NCI-H128 (cell line): ENCODE measurements at regions not wholly inside any gene's neighbourhood (a gene's known extent, or its start where the extent isn't known, plus 50 kb on each side); places are given as distances from the start of the nearest gene placed in this dataset.
"Not testable (repeated sequence)": the region's sequence is repeated elsewhere in the genome, so short reads cannot be mapped to it uniquely, and the experiment has no call there.

Experiments used
- DNase-seq: peaks from one replicate; lab custom pipeline; 2025; ENCODE audit not compliant: unreplicated experiment; lab: John Stamatoyannopoulos, UW

DNA sequence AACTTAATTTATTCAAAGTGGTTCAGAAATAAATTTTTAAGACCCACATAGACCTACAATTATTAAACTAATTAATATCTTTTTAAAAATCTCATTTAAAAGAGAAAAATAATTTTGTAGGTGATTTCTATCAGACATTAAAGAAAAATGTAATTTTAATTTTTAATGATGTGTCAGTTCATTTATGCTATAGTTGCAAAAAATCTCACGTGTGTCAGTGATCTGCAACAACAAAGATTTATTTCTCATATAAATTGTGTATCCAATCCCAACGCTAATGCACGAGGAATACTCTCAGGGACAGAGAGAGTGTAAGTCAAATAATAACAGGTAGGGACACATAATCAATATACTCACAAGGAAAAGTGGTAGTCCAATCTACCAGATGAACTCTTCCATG lies 456.6 kb upstream of the CCDC54 start:
- no peak for DNase-seq

DNA sequence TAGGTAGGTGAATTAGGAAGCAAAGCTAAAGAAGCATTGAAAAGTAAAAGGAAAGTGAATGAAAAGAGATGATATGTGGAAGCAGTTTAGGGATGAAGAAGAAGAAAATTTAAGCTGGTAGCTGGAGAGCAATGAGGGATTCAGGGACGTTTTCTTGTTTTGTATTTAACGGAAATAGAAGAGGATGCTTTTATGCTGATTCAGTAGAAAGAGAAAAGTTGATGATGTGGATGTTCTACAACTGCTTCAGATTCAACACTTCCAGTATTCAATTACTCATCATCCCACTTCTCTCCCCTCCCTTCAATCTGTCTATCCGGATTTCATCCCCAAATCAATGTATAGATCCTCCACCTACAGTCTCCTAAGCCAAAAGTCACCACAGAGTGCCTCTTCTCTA lies 448.2 kb upstream of the CCDC54 start:
- DNase-seq: no peak

DNA sequence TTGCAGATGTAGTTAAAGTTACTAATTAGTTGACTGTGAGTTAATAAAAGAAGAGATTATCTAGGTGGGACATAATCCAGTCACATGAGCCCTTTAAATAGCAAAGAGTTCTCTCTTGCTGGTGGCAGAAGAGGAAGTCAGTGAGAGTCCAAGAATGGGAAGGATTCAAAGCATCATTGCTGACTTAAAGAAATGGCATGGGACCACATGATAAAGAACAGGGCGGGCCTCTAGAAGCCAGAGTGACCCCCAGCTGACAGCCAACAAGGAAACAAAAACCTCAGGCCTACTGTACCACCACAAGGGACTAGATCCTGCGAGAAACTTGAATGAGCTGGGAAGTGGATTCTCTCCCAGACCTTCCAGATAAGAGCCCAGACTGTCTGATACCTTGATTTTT lies 447.2 kb upstream of the CCDC54 start:
- no peak for DNase-seq

DNA sequence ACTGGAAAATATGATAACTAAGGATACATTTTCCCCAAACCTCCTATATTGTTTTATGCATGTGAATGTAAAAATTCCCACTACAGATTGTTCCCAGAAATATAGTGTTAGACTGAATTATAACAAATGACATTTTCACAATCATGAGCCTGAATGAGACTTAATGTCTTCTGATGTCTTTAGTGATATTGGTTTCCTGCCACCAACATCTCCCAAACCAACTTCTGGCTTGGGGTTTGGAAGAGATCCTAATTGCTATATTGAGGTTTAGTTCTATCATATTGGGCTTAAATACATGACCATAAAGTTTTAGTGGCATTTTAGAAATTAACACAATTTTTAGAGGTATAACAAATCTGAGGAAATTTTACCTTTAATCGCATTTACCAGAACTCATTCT lies 445.3 kb upstream of the CCDC54 start:
- DNase-seq: no peak

DNA sequence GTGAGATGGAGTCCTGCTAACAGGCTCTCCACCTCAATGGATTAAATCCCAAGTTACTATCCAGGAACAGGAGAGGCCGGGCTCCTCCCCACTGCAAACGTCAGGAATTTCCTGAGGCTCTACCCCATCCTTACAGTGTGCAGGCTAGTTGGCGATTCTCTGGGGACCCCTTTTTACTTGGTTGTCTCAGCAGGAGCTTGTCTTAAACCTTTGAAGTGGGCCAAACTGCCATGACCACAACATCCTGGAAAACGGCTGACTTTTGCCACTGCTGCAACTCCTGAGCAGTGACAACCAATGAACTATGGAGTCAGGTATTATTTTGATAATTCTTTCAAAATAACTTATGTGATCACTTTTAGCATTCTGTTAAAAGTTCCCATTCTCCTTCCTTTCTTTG lies 440.9 kb upstream of the CCDC54 start:
- DNase-seq: no peak

DNA sequence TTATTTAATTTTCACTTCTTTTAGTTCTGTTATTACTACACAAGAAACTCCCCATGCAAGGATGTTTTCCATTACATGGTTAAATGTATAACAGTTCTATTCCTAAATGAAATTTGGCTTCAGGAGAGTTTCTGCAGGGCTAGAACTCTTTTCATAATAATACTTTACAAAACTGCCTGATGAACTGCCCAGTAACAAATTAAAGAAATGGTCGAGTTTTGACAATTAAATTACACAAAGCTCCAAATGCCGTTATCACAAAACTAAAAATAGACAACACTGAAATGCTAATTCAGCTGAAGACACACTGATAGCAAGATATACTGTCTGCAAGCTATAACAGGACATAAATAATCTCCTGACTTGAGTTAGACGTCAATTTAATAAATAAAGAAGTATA lies 435.2 kb upstream of the CCDC54 start:
- DNase-seq: no peak

DNA sequence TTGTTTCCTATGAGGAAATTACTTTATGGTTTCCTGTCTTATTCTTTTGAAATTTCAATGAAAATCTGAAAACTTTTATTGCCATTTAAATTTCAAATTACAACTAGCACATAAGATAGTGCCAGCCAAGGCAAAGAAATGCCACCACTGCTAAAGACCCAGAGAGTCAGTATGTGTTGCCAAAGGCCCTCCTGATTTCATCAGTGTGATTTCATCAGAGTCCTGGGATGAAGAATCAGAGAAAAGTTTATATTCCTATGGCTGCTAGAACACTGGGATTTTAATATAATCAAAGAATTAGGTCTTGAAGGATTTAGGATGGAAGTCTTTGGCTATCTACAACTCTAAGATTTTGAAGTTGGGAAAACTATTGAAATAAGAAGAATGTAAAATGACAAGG lies 434.2 kb upstream of the CCDC54 start:
- no peak for DNase-seq

DNA sequence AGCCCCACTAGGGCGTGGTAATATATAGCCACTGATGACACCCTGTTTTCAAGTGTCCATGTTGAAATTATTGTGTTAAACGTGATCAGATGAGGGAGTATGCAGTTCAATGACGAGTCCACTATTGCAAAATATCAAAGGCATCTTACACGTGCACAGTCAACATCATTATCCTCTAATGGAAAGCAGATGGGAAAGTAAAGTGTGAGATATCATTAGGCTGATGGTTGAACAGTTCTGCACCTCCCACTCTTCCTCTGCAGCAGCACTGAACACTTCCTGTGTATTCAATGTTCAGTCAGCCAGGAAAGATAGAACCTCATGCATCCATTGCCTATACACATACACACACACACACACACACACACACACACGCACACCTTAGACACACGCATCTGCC lies 431.8 kb upstream of the CCDC54 start:
- no peak for DNase-seq

DNA sequence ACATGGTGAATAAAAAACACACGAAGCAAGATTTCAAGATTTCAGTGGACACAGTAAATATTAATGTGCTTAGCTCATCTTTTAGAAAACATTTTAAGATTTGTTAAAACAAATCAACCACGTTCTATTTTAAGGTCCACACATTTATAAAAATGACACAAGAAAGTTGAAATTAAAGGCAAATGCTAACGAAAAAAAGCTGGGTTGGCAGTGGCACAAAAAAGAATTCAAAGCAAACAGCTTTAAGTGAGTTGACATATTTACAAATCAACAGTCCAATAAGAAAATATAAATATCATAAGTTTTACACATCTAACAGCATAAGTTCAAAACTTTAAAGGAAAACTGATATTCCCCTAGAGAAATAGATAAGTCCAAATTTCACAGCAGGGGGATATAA lies 430.4 kb upstream of the CCDC54 start:
- DNase-seq: no peak

DNA sequence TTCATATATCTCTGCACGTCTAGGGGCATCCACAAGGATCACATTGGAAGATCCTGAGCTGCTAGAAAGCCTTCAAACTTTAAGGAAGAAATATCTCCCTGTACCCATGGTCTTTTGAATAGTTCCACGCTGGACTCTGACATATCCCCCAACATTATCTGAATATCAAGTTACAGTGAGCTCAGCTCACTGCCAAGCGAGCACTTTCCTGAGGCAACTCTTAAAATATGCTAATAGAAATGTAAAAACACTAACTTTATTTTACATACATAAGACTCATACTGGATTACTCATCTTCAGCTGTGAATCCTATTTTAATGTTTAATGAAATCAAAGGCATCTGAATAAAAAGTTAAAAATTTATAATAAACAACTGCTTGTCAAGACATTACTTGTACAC lies 420.2 kb upstream of the CCDC54 start:
- no peak for DNase-seq

DNA sequence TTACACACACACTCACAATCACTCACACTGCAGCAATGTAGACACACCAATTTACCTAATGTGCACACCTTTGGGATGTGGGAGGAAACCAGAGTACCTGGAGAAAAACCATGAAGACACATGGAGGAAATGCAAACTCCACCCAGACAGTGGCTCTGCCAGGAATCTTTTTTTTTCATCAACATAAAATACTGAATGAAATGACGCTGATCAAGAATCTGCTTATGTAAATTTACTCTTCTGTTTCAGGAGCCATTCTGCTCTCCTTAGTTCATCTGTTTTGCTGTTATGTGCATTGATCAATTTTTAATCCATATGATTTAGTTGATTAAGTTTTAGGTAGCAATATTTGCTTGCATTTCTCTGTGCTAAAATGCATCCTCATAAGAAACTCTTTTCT lies 414.2 kb upstream of the CCDC54 start:
- DNase-seq: no peak

DNA sequence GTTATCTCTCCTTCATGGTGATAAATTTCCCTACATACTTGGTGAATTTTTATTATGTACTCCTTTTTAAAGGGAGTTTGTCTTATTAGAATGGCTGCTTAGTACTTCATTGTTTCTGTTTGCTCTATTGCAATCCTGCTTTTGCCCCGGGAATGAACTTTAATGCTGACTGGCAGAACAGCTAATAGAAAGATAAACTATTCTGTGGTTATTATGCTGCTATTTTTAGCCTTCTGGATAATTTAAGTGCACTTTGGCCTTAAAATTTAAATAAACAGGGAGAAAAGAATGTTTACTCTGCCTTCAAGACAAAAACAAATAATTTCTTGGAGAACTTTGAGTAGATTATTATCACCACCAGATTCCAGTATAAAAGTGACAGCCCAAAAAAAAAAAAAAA lies 413.8 kb upstream of the CCDC54 start:
- no peak for DNase-seq

DNA sequence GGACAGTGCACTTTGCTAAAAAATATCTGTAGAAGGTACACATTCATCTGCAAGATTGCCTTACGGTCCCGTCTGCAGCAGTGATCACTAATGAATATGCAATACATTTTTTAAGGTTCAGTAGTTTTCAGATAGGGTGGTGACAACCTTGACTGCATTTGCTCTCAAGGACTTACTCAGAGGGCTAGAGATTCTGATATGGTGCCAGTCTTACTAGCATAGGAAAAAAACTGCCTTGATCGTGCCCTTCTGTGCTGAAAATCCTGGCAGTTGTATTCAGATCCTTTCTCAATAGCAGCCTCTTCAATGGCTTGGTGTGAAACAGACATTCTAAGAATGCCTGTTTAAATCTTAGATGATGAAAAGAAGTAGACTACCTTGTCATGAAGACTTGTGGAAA lies 411.9 kb upstream of the CCDC54 start:
- DNase-seq: no peak

DNA sequence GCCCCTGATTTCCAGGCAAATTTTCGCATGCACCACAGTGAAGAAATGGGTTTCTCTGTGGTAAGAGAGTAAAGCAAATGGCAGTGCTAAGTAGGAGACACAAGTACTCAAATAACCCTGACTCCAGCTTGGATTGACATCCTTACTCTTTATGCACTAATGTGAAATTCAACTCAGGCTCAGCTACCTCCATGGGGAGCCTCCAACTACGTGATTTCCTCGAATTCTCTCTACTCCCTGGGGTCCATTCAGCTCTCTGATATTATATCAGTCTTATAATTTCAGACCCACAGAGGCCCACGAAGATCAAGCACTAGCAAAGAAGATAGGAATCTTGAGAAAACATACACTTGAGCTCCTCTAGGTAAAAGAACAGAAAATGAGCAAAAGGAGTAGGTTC lies 407.6 kb upstream of the CCDC54 start:
- no peak for DNase-seq

DNA sequence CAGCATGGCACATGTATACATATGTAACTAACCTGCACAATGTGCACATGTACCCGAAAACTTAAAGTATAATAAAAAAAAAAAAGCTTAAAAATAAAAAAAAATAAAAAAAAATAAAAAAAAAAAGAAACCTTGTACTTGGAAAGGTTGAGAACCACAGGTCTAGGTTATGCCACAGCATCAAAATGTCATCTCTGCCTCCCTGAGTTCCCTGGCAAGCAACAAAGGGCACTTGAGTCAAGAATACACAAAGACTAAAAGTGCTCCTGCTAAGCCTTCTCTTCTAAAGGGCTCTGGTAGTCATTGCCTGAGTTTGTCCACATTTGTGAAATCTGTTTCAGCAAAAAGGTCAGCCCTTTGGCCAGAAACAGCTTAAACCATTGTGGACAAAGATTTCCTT lies 395.8 kb upstream of the CCDC54 start:
- no peak for DNase-seq

DNA sequence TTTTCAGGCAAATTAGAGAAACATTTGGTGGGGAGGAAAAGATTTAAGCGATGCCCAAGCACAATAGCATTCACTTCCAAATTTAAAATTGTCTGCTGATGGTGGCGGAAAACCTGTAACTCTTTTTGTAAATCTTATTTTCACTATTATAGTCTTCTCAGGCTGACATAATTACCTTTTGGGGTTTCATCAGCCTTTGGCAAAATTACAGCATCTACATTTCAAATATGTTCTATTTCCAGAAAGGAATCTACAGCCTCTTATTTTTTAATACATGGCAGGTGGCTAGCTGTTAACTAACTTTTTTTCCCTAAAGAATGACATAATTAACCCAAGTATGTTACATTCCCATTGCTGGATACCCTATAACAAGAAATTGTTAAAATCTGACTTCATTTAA lies 391.5 kb upstream of the CCDC54 start:
- DNase-seq: no peak

DNA sequence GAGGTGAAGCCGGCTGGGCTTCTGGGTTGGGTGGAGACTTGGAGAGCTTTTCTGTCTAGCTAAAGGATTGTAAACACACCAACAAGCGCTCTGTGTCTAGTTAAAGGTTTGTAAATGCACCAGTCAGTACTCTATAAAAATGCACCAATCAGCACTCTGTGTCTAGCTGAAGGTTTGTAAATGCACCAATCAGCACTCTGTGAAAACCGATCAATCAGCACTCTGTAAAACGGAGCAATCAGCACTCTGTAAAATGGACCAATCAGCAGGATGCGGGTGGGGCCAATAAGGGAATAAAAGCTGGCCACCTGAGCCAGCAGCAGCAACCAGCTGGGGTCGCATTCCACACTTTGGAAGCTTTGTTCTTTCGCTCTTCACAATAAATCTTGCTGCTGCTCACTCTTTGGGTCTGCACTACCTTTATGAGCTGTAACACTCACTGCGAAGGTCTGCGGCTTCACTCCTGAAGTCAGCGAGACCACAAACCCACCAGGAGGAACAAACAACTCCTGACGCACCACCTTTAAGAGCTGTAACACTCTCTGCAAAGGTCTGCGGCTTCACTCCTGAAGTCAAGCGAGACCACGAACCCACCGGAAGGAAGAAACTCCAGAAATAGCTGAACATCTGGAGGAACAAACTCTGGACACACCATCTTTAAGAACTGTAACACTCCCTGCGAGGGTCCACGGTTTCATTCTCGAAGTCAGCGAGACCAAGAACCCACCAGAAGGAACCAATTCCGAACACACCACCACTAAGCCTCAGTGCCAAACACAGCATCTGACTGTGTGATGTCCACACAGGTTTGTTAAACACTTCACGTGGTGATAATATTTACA lies 378.2 kb upstream of the CCDC54 start:
- DNase-seq: not testable (repeated sequence)

DNA sequence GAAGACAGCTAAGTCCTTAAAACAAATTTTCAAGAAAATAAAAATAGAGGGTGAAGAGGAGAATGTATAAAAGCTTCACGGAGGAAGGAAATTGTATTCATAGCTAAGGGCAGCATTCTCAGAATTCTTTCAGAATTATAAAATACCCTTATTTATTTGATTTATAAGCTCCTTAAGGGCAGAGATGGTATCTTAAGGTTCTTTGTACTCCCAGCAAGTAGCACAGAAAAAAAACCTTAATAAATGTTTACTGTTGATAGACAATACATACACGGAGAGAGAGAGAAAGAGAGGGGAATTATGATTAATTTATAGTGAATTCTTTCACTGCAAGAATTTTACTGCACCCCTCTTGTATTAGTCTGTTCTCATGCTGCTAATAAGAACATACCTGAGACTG lies 375.6 kb upstream of the CCDC54 start:
- no peak for DNase-seq

DNA sequence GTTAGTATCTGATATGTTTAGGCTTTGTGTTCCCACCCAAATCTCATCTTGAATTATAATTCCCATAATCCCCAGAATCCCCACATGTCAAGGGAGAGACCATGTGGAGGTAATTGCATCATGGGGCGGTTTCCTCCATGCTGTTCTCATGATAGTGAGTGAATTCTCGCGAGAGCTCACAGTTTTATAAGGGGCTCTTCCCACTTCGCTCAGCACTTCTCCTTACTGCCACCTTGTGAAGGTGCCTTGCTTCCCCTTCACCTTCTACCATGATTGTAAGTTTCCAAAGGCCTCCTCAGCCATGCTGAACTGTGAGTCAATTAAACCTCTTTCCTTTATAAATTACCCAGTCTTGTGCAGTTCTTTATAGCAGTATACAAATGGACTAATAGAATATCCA lies 371.9 kb upstream of the CCDC54 start:
- DNase-seq: not testable (repeated sequence)

DNA sequence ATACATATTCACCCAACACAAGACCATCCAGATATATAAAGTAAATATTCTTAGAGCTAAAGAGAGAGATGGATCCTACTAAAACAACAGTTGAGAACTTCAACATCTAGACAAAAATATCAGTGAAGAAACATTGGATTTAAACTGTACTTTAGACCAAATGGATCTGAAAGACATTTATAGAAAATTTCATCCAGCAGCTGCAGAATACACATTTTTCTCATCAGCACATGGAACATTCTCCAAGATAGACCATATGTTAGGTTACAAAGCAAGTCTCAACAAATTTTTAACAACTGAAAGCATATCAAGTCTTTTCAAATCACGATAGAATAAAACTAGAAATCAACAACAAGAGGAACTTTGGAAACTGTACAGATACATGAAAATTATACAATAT lies 369.0 kb upstream of the CCDC54 start:
- DNase-seq: no peak

DNA sequence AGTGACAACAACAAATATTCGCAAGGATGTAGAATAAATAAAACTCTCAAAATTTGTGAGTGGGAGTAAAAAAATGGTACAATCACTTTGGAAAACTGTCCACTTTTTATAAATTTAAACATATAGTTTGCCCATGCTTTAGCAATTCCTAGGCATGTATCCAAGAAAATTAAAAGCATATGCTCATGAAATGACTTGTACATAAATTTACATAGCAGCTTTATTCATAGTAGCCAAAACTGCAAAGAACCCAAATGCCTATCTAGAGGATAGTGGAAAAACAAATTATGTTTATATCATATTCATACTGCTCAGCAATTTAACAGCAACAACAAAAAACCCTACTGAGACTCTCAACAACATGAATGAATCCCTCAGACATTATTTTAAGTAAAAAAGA lies 363.6 kb upstream of the CCDC54 start:
- no peak for DNase-seq

DNA sequence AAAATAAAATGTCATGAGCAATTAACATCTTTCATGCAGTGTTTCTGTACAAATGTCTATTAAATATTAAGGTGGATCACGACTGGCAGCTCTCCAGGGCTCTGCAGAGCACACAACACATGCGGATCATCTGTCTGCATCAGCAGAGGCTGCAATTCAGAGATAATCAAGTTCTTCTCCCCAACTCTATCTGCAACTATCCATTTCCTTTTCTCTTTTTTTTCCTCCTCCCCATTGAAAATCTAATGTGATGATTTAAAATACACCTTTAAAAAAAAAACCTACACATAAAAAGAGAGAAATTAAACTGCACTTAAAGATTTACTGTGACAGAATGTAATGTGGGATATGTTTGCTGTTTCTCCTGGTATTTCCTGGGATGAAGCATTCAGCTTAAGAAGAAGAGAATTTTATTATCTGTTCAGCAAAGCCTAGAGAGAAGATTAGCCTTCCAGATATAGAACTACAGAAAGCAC lies 352.6 kb upstream of the CCDC54 start:
- no peak for DNase-seq

DNA sequence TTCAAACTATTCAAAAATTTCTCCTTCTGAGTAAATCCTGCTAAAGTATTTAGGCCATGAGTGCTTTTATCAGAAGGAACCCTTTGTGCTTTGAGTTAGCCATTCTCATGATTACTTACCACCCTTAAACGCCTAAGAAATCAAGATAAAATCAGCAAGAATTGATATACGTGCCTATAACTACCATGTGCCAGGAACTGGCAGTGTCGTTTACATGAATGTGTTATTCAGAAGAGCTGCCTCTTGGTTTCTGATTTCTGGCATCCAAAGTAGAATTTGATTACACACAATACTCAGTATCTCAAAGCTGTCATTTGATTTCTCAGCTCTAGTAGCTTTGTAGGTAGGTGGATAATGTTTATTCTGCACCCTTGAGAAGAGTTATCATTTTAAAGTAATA lies 351.3 kb upstream of the CCDC54 start:
- no peak for DNase-seq
